ENCODE measurements at regions not wholly inside any gene's neighbourhood (a gene's known extent, or its start where the extent isn't known, plus 50 kb on each side); places are given as distances from the start of the nearest gene placed in this dataset.
"Not testable (repeated sequence)": the region's sequence is repeated elsewhere in the genome, so short reads cannot be mapped to it uniquely, and the experiment has no call there.

- DNase-seq = no peak
Measured at GRCh38 chr20:47847884-47848485, 62.7 kb upstream of the SULF2 start.

- DNase-seq = not testable (repeated sequence)
Measured at GRCh38 chr20:47847220-47847619, 61.9 kb upstream of the SULF2 start.

DNA sequence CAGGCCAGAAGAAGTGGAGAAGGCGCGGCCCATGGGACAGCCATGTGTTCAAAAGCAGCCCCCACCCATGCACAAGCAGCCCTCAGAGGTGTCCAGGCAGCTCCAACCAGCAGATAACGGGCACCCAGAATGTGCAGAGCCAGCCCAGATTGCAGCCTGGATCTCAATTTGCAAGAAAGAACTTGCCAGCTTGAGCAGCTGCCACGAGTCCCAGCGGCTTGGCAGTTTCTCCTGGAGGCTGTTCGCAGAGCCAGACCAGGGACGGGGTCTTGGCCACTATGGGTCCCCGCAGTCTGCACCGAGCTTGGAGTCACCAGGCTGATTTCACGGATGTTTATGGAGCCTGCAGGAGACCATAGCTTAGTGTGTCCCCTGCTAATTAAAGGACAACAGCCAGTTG, 61.4 kb upstream of the SULF2 start:
- not testable (repeated sequence) for DNase-seq

GRCh38 chr20:47845382-47845977, 60.2 kb upstream of the SULF2 start:
- DNase-seq = not testable (repeated sequence)

DNA sequence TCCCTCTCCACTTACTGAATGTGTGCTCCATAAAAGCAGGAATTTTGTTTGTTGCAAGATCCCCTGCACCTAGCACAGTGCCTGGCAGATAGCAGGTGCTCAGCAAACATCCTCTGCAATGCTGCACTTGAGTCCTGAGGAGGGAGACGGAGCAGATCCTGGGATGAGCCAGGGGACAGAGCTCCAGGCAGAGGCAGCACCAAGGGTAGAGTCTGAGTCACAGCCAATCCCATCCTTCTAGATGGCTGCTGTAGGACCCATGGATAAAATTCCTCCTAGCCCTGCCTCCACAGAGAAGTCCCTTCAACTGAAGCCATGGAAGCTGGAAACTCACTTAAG, 59.3 kb upstream of the SULF2 start:
- not testable (repeated sequence) for DNase-seq

DNA sequence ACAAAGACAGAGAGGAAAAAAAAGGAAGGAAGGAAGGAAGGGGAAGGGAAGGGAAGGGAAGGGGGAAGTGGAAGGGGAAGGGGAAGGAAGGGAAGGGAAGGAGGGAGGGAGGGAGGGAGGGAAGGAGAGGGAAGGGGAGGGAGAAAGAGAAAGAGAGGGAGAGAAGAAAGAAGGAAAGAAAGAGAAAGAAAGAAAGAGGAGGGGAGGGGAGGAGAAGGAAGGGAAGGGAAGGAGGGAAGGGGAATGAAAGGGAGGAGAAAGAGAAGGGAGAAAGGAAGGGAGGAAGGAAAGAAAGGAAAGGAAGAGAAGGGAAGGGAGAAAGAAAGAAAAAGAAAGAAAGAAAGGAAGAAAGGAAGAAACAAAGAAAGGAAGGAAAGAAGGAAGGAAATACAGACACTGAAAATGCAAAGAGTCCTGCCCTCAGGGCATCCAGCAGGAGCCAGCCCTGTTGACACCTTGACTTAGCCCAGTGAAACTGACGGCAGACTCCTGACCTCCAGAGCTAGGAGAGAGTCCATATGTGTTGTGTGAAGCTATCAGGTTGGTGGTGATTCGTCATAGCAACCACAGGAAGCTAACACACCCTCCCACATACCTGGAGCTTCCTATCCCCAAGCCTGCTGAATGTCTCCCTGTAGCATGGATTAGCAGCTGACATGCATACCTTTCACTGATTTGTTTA, 58.7 kb upstream of the SULF2 start:
- no peak for DNase-seq

DNA sequence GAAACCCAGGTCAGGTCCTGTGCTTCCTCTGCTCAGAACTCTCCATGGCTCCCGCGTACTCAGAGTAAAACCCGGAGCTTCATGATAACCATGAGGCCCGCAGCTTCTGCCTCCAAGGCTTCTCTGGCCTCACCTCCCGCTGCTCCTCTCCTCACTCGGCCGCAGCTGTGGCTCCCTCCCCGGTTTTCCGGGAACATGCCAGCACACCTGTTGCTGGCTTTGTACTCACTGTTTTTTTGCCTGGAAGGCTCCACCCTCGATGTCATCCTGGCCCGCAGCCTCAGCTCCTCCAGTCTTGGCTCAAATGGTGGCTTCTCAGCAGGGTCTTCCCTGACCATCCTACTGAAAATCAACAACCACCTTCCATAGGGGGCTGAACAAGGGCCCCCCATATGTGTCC, 57.7 kb upstream of the SULF2 start:
- not testable (repeated sequence) for DNase-seq

DNA sequence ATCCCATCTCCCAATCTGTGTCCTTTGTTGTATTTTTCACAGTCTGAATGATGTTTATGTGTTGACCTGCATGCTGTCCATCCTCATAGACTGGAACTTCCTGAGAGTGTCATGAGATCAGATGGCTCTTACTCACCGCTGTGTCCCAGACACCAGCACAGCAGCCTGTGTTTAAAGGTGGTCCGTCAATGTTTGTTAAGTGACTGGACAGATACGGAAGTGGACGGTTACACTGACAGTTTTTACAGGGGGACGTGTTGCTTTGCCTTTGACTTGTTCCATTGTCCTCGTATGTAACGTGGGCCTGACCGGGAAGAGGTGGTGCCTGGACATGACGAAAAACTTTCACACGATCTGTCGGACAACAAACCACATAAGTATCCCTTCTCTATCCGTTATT, 56.7 kb upstream of the SULF2 start:
- DNase-seq = not testable (repeated sequence)

- not testable (repeated sequence) for DNase-seq
Measured at GRCh38 chr20:47836256-47836817, 51.1 kb upstream of the SULF2 start.
